GM23338 (cell line): ENCODE measurements at regions not wholly inside any gene's neighbourhood (a gene's known extent, or its start where the extent isn't known, plus 50 kb on each side); places are given as distances from the start of the nearest gene placed in this dataset.

Experiments
- ATAC-seq: fragments of 200-7000 bp; cut with Tn5 transposase; 3 replicates; pipeline ENCODE4 v1.9.1; 2020
- DNase-seq: peaks from one replicate; pipeline ENCODE4 v3.0.0-alpha.2; 2015; ENCODE audit warnings: low spot score
- H2AFZ ChIP-seq: fragments of 200-600 bp; sonication (generic); 2 replicates; pipeline ENCODE4 v1.8.0; 2016; ENCODE audit warnings: antibody characterized with exemption, mild to moderate bottlenecking, moderate library complexity
- H3F3A ChIP-seq: fragments of 200-600 bp; sonication (generic); replicated peaks from 2 replicates; pipeline ENCODE4 v1.8.0; 2017; ENCODE audit warnings: antibody characterized with exemption, mixed run types, low read depth
- H3K27ac ChIP-seq: fragments of 200-600 bp; sonication (generic); 2 replicates; pipeline ENCODE4 v1.6.1; 2016; ENCODE audit warnings: low read depth
- H3K27me3 ChIP-seq: fragments of 200-600 bp; sonication (generic); 2 replicates; pipeline ENCODE4 v1.8.0; 2016; ENCODE audit warnings: mild to moderate bottlenecking, mixed run types, moderate library complexity; ENCODE audit not compliant: insufficient read depth
- H3K36me3 ChIP-seq: fragments of 200-600 bp; sonication (generic); 2 replicates; pipeline ENCODE4 v1.8.0; 2016; ENCODE audit warnings: mild to moderate bottlenecking; ENCODE audit not compliant: insufficient read depth
- H3K4me1 ChIP-seq: fragments of 200-600 bp; sonication (generic); 2 replicates; pipeline ENCODE4 v1.8.0; 2016; ENCODE audit warnings: mild to moderate bottlenecking, moderate library complexity; ENCODE audit not compliant: insufficient read depth
- H3K4me2 ChIP-seq: fragments of 200-600 bp; sonication (generic); 2 replicates; pipeline ENCODE4 v1.7.1; 2017; ENCODE audit warnings: mixed run types
- H3K4me3 ChIP-seq: fragments of 200-600 bp; sonication (generic); 2 replicates; pipeline ENCODE4 v1.6.1; 2016; ENCODE audit warnings: mixed run types
- H3K79me2 ChIP-seq: fragments of 200-600 bp; sonication (generic); replicated peaks from 2 replicates; pipeline ENCODE4 v1.8.0; 2017; ENCODE audit warnings: mild to moderate bottlenecking; ENCODE audit not compliant: insufficient read depth
- H3K9me2 ChIP-seq: fragments of 200-600 bp; sonication (generic); 2 replicates; pipeline ENCODE4 v1.8.0; 2017; ENCODE audit not compliant: insufficient read depth
- H4K20me1 ChIP-seq: fragments of 200-600 bp; sonication (generic); replicated peaks from 2 replicates; pipeline ENCODE4 v1.8.0; 2017; ENCODE audit warnings: mild to moderate bottlenecking; ENCODE audit not compliant: insufficient read depth
- H3K27ac Mint-ChIP-seq: 2 replicates; pipeline ENCODE4 v1.8.0; 2020; ENCODE audit warnings: inconsistent platforms, mild to moderate bottlenecking, moderate library complexity, mixed read lengths
- H3K27me3 Mint-ChIP-seq: 3 replicates; pipeline ENCODE4 v1.8.0; 2022; ENCODE audit warnings: low read depth, mild to moderate bottlenecking, moderate library complexity, mixed read lengths, inconsistent platforms; ENCODE audit not compliant: insufficient read depth, poor library complexity
- H3K36me3 Mint-ChIP-seq: 3 replicates; pipeline ENCODE4 v1.8.0; 2021; ENCODE audit warnings: low read depth, mild to moderate bottlenecking, inconsistent platforms, moderate library complexity, mixed read lengths
- H3K4me1 Mint-ChIP-seq: 3 replicates; pipeline ENCODE4 v1.8.0; 2020; ENCODE audit warnings: mild to moderate bottlenecking, inconsistent platforms, mixed read lengths
- H3K4me3 Mint-ChIP-seq: 3 replicates; pipeline ENCODE4 v1.8.0; 2021; ENCODE audit warnings: moderate library complexity, mild to moderate bottlenecking, inconsistent platforms, mixed read lengths
- H3K9me3 Mint-ChIP-seq: 3 replicates; pipeline ENCODE4 v1.8.0; 2020; ENCODE audit warnings: moderate library complexity, mild to moderate bottlenecking, inconsistent platforms, mixed read lengths
- CREB1 ChIP-seq: fragments of 250-450 bp; sonication (Bioruptor Pico); IDR thresholded peaks from 2 replicates; pipeline ENCODE4 v1.5.0; 2020; ENCODE audit warnings: low read depth, mild to moderate bottlenecking, moderate library complexity
- JUNB ChIP-seq: IDR thresholded peaks from one replicate; pipeline ENCODE4 v1.6.1; 2016; ENCODE audit warnings: antibody characterized with exemption; ENCODE audit not compliant: unreplicated experiment
- NANOG ChIP-seq: IDR thresholded peaks from 2 replicates; pipeline ENCODE4 v1.6.1; 2016; ENCODE audit warnings: antibody characterized with exemption, borderline replicate concordance
- POLR2AphosphoS5 ChIP-seq: IDR thresholded peaks from 2 replicates; pipeline ENCODE4 v1.6.1; 2016; ENCODE audit warnings: antibody characterized with exemption, low read depth
- STAT1 ChIP-seq: IDR thresholded peaks from one replicate; pipeline ENCODE4 v1.6.1; 2016; ENCODE audit warnings: antibody characterized with exemption; ENCODE audit not compliant: unreplicated experiment
- ZNF114 ChIP-seq: fragments of 250-450 bp; sonication (Bioruptor Pico); IDR thresholded peaks from 2 replicates; pipeline ENCODE4 v1.5.0; 2020; ENCODE audit warnings: mild to moderate bottlenecking, moderate library complexity
- TF ChIP-seq, protein P1 (sequence below): IDR thresholded peaks from 2 replicates; pipeline ENCODE4 v1.6.1; 2016; ENCODE audit warnings: antibody characterized with exemption
- TF ChIP-seq, protein P2 (sequence below): IDR thresholded peaks from one replicate; pipeline ENCODE4 v1.6.1; 2018; ENCODE audit warnings: antibody characterized with exemption; ENCODE audit not compliant: unreplicated experiment
- TF ChIP-seq, protein P3 (sequence below): fragments of 250-450 bp; sonication (Bioruptor Pico); IDR thresholded peaks from 2 replicates; pipeline ENCODE4 v1.5.0; 2020; ENCODE audit warnings: mild to moderate bottlenecking, moderate library complexity
- TF ChIP-seq, protein P4 (sequence below), 2 experiments: fragments of 200-600 bp in 1 of 2; sonication (generic) in 1 of 2; conservative IDR thresholded peaks; 2 replicates each; pipeline versions ENCODE4 v1.5.1 to v1.6.1; 2016 to 2017; ENCODE audit warnings: antibody characterized with exemption in 2 of 2, low read depth in 2 of 2, mild to moderate bottlenecking in 2 of 2, moderate library complexity in 1 of 2

DNA sequence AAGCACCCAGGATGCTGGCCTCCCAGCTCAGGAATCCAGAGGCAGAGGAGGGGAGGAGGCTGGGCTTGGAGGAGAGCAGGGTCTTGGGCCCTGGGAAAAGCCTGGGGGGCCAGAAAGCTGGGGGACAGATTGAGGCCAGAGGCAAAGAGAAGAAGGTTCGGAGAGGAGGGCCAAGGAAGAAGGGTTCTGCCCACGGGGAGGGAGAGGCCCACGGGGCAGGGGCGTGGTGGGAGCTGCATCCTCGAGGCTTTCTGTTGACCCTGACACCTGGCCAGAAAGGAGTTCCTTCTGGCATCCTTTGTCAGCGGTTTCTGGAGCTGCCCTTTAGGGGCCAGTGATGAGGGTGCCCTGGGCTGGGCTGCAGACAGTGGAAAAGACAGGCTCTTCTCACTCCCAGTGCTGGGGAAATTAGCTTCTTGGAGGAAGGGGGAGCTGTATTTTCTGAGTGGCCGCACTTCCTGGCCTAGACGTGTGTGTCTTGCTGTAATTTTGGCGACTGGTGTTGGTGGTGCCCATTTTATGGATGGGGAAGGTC, 308.7 kb downstream of the SEC14L1 start:
- Histone ChIP-seq H3K4me1 (peaks cover 40% of the 10 kb centered on the region), H3K27me3 (no peaks in the 10 kb centered on the region), H3K4me2 (peak overlapping the region; percentile 100), H3K79me2 (peaks cover 68% of the 10 kb centered on the region), H4K20me1 (no peaks in the 10 kb centered on the region; the same call in 1 of the 2 replicates), H2AFZ (no peak overlapping the region), H3K36me3 (no peaks in the 10 kb centered on the region), H3K9me2 (no peaks in the 10 kb centered on the region), H3F3A (peaks cover 6% of the 10 kb centered on the region; the same call in 1 of the 2 replicates), H3K4me3 (no peak overlapping the region), H3K27ac (no peak overlapping the region)
- no peak overlapping the region; the same call in 1 of the 2 replicates for H3K27ac Mint-ChIP-seq
- no peaks in the 10 kb centered on the region for H3K9me3 Mint-ChIP-seq
- DNase-seq (no peak), ATAC-seq (no peak)
- H3K4me1 Mint-ChIP-seq = peaks cover 64% of the 10 kb centered on the region
- TF ChIP-seq JUNB = no peak
- TF ChIP-seq, protein P1, sequence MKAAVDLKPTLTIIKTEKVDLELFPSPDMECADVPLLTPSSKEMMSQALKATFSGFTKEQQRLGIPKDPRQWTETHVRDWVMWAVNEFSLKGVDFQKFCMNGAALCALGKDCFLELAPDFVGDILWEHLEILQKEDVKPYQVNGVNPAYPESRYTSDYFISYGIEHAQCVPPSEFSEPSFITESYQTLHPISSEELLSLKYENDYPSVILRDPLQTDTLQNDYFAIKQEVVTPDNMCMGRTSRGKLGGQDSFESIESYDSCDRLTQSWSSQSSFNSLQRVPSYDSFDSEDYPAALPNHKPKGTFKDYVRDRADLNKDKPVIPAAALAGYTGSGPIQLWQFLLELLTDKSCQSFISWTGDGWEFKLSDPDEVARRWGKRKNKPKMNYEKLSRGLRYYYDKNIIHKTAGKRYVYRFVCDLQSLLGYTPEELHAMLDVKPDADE = no peak
- no peak for TF ChIP-seq ZNF114 (CRISPR knock-in tag)
- TF ChIP-seq, protein P2, sequence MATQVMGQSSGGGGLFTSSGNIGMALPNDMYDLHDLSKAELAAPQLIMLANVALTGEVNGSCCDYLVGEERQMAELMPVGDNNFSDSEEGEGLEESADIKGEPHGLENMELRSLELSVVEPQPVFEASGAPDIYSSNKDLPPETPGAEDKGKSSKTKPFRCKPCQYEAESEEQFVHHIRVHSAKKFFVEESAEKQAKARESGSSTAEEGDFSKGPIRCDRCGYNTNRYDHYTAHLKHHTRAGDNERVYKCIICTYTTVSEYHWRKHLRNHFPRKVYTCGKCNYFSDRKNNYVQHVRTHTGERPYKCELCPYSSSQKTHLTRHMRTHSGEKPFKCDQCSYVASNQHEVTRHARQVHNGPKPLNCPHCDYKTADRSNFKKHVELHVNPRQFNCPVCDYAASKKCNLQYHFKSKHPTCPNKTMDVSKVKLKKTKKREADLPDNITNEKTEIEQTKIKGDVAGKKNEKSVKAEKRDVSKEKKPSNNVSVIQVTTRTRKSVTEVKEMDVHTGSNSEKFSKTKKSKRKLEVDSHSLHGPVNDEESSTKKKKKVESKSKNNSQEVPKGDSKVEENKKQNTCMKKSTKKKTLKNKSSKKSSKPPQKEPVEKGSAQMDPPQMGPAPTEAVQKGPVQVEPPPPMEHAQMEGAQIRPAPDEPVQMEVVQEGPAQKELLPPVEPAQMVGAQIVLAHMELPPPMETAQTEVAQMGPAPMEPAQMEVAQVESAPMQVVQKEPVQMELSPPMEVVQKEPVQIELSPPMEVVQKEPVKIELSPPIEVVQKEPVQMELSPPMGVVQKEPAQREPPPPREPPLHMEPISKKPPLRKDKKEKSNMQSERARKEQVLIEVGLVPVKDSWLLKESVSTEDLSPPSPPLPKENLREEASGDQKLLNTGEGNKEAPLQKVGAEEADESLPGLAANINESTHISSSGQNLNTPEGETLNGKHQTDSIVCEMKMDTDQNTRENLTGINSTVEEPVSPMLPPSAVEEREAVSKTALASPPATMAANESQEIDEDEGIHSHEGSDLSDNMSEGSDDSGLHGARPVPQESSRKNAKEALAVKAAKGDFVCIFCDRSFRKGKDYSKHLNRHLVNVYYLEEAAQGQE = no peak
- TF ChIP-seq STAT1 = no peak
- no peak for TF ChIP-seq NANOG
- TF ChIP-seq, protein P3, sequence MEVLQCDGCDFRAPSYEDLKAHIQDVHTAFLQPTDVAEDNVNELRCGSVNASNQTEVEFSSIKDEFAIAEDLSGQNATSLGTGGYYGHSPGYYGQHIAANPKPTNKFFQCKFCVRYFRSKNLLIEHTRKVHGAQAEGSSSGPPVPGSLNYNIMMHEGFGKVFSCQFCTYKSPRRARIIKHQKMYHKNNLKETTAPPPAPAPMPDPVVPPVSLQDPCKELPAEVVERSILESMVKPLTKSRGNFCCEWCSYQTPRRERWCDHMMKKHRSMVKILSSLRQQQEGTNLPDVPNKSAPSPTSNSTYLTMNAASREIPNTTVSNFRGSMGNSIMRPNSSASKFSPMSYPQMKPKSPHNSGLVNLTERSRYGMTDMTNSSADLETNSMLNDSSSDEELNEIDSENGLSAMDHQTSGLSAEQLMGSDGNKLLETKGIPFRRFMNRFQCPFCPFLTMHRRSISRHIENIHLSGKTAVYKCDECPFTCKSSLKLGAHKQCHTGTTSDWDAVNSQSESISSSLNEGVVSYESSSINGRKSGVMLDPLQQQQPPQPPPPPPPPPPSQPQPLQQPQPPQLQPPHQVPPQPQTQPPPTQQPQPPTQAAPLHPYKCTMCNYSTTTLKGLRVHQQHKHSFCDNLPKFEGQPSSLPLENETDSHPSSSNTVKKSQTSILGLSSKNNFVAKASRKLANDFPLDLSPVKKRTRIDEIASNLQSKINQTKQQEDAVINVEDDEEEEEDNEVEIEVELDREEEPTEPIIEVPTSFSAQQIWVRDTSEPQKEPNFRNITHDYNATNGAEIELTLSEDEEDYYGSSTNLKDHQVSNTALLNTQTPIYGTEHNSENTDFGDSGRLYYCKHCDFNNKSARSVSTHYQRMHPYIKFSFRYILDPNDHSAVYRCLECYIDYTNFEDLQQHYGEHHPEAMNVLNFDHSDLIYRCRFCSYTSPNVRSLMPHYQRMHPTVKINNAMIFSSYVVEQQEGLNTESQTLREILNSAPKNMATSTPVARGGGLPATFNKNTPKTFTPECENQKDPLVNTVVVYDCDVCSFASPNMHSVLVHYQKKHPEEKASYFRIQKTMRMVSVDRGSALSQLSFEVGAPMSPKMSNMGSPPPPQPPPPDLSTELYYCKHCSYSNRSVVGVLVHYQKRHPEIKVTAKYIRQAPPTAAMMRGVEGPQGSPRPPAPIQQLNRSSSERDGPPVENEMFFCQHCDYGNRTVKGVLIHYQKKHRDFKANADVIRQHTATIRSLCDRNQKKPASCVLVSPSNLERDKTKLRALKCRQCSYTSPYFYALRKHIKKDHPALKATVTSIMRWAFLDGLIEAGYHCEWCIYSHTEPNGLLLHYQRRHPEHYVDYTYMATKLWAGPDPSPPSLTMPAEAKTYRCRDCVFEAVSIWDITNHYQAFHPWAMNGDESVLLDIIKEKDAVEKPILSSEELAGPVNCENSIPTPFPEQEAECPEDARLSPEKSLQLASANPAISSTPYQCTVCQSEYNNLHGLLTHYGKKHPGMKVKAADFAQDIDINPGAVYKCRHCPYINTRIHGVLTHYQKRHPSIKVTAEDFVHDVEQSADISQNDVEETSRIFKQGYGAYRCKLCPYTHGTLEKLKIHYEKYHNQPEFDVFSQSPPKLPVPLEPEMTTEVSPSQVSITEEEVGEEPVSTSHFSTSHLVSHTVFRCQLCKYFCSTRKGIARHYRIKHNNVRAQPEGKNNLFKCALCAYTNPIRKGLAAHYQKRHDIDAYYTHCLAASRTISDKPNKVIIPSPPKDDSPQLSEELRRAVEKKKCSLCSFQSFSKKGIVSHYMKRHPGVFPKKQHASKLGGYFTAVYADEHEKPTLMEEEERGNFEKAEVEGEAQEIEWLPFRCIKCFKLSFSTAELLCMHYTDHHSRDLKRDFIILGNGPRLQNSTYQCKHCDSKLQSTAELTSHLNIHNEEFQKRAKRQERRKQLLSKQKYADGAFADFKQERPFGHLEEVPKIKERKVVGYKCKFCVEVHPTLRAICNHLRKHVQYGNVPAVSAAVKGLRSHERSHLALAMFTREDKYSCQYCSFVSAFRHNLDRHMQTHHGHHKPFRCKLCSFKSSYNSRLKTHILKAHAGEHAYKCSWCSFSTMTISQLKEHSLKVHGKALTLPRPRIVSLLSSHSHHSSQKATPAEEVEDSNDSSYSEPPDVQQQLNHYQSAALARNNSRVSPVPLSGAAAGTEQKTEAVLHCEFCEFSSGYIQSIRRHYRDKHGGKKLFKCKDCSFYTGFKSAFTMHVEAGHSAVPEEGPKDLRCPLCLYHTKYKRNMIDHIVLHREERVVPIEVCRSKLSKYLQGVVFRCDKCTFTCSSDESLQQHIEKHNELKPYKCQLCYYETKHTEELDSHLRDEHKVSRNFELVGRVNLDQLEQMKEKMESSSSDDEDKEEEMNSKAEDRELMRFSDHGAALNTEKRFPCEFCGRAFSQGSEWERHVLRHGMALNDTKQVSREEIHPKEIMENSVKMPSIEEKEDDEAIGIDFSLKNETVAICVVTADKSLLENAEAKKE (CRISPR knock-in tag) = no peak
- no peak for TF ChIP-seq CREB1 (CRISPR knock-in tag)
- no peak for TF ChIP-seq POLR2AphosphoS5
- TF ChIP-seq, protein P4, sequence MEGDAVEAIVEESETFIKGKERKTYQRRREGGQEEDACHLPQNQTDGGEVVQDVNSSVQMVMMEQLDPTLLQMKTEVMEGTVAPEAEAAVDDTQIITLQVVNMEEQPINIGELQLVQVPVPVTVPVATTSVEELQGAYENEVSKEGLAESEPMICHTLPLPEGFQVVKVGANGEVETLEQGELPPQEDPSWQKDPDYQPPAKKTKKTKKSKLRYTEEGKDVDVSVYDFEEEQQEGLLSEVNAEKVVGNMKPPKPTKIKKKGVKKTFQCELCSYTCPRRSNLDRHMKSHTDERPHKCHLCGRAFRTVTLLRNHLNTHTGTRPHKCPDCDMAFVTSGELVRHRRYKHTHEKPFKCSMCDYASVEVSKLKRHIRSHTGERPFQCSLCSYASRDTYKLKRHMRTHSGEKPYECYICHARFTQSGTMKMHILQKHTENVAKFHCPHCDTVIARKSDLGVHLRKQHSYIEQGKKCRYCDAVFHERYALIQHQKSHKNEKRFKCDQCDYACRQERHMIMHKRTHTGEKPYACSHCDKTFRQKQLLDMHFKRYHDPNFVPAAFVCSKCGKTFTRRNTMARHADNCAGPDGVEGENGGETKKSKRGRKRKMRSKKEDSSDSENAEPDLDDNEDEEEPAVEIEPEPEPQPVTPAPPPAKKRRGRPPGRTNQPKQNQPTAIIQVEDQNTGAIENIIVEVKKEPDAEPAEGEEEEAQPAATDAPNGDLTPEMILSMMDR (conservative IDR thresholded peaks at IDR 0.05; ENCODE audit: low read depth in 2 of 2) = no peak
- no peaks in the 10 kb centered on the region; the same call in 2 of the 3 replicates for H3K36me3 Mint-ChIP-seq
- peaks cover 36% of the 10 kb centered on the region for H3K27me3 Mint-ChIP-seq
- H3K4me3 Mint-ChIP-seq = peak overlapping the region; percentile 90; the same call in 2 of the 3 replicates
